ENCODE measurements at regions not wholly inside any gene's neighbourhood (a gene's known extent, or its start where the extent isn't known, plus 50 kb on each side); places are given as distances from the start of the nearest gene placed in this dataset.
A peak's percentile ranks its signal among the peaks of the same experiment; 100 is the strongest.

DNA sequence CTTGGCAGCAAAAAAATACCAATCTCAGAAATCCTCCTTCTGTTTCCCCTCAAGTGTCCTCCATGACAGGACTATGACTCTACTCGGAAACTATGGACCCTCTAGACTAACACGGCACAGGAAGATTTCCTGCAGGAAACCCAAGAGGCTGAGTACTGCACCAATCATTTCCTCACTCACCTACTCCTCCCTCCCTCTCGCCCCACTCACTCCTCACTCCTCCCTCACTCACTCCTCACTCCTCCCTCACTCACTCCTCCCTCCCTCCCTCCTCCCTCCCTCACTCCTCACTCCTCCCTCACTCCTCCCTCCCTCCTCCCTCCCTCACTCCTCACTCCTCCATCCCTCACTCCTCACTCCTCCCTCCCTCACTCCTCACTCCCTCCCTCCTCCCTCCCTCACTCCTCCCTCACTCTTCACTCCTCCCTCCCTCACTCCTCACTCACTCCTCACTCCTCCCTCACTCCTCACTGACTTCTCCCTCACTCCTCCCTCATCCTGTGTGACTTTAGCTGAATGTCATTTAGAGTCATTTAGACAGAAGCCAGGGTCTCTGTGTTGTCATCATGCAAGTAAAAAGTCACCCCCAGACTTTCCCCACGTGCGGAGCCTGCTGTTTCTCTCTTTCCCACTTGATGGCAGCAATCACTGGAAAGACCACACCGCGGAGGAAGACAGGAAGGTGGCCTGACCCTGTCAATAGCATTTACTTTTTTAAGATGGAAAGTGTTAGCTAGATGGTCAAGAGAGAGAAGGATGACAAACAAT, 226.8 kb upstream of the PDE10A start:
- no peak overlapping the region for H3K9ac ChIP-seq (ENCODE audit: low read length in 5 of 5)
- no peak overlapping the region for H3K4me3 ChIP-seq (ENCODE audit: low read depth in 1 of 5, low read length in 5 of 5)
- peaks cover 0 to 5% (median 4%) of the 10 kb centered on the region in 5 donors for H3K9me3 ChIP-seq (ENCODE audit: control insufficient read depth in 5 of 5, low read length in 5 of 5)
- no peak overlapping the region for H3K27ac ChIP-seq (ENCODE audit: low read depth, low read length)
- peaks cover 0 to under 1% (median 0%) of the 10 kb centered on the region in 5 donors for H3K4me1 ChIP-seq (ENCODE audit: control insufficient read depth in 5 of 5, insufficient read depth in 5 of 5, low read length in 5 of 5)
- H3K27me3 ChIP-seq (ENCODE audit: control insufficient read depth in 5 of 5, insufficient read depth in 4 of 5, low read length in 5 of 5) = peaks cover 0 to 9% (median 7%) of the 10 kb centered on the region in 5 donors
- H3K36me3 ChIP-seq (ENCODE audit: control insufficient read depth in 5 of 5, insufficient read depth in 5 of 5, low read length in 5 of 5) = no peaks in the 10 kb centered on the region

DNA sequence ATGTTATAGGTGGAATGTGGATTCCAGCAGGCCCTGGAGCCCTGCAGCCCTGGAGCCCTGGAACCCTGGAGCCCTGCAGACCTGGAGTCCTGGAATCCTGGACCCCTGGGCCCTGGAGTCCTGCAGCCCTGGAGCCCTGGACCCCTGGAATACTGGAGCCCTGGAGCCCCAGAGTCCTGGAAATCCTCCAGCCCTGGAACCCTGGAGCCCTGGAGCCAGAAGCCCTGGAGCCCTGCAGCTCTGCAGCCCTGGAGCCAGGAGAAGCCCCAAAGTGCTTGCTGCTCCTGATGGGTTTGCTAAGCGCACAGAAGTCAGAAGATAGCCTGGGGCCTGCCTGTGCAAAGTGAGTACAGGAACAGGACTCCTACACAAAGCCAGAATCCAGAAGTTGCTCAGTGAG, 223.1 kb upstream of the PDE10A start:
- Histone ChIP-seq H3K36me3 (ENCODE audit: control insufficient read depth in 5 of 5, insufficient read depth in 5 of 5, low read length in 5 of 5) (no peaks in the 10 kb centered on the region), H3K9me3 (ENCODE audit: control insufficient read depth in 5 of 5, low read length in 5 of 5) (peaks cover 0 to 5% (median 4%) of the 10 kb centered on the region in 5 donors), H3K27ac (ENCODE audit: low read depth, low read length) (no peak overlapping the region), H3K9ac (ENCODE audit: low read length in 5 of 5) (no peak overlapping the region), H3K27me3 (ENCODE audit: control insufficient read depth in 5 of 5, insufficient read depth in 4 of 5, low read length in 5 of 5) (peaks cover 0 to 7% (median 4%) of the 10 kb centered on the region in 5 donors), H3K4me3 (ENCODE audit: low read depth in 1 of 5, low read length in 5 of 5) (no peak overlapping the region), H3K4me1 (ENCODE audit: control insufficient read depth in 5 of 5, insufficient read depth in 5 of 5, low read length in 5 of 5) (no peaks in the 10 kb centered on the region)

DNA sequence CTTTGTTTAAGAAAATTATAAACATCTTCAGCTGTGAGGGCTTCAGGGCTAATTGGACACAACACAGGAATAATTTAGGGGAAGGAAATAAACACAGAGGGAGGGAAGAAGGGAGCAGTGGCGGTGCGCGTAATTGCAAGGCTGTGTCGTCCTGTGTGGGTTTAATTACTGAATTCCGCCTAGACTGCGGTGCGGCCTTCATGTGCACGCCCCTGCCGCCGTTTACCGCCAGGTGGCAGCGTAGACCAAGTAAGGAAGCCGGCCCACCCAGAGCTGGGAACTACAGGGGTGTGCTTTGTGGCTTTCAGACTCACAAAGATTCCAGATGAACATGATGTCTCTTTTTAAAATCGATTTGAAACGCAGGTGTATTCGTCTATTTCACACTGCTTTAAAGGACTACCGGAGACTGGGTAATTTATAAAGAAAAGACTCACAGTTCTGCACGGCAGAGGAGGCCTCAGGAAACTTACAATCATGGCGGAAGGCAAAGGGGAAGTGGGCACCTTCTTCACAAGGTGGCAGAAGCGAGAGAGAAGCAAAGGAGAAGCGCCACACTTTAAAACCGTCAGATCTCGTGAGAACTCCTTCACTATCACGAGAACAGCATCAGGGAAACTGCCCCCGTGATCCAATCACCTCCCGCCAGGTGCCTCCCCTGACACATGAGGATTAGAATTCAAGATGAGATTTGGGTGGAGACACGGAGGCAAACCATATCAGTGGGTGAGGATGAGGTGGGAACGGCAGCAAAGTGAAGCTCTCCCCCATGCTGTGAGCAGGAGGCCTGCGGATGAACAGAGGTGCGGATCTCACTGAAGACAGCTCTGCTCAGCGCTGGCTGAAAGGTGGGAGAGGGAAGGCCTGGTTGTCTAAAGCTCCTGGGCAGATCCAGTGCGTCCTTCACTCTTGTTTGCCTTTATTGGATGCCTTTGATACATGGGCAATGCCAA, 222.0 kb upstream of the PDE10A start:
- Histone ChIP-seq H3K4me3 (ENCODE audit: low read depth in 1 of 5, low read length in 5 of 5) (no peak overlapping the region), H3K9me3 (ENCODE audit: control insufficient read depth in 5 of 5, low read length in 5 of 5) (peaks cover 0 to 5% (median 4%) of the 10 kb centered on the region in 5 donors), H3K27me3 (ENCODE audit: control insufficient read depth in 5 of 5, insufficient read depth in 4 of 5, low read length in 5 of 5) (peaks cover 0 to 7% (median 0%) of the 10 kb centered on the region in 5 donors), H3K27ac (ENCODE audit: low read depth, low read length) (no peak overlapping the region), H3K9ac (ENCODE audit: low read length in 5 of 5) (no peak overlapping the region), H3K4me1 (ENCODE audit: control insufficient read depth in 5 of 5, insufficient read depth in 5 of 5, low read length in 5 of 5) (no peaks in the 10 kb centered on the region), H3K36me3 (ENCODE audit: control insufficient read depth in 5 of 5, insufficient read depth in 5 of 5, low read length in 5 of 5) (no peaks in the 10 kb centered on the region)

DNA sequence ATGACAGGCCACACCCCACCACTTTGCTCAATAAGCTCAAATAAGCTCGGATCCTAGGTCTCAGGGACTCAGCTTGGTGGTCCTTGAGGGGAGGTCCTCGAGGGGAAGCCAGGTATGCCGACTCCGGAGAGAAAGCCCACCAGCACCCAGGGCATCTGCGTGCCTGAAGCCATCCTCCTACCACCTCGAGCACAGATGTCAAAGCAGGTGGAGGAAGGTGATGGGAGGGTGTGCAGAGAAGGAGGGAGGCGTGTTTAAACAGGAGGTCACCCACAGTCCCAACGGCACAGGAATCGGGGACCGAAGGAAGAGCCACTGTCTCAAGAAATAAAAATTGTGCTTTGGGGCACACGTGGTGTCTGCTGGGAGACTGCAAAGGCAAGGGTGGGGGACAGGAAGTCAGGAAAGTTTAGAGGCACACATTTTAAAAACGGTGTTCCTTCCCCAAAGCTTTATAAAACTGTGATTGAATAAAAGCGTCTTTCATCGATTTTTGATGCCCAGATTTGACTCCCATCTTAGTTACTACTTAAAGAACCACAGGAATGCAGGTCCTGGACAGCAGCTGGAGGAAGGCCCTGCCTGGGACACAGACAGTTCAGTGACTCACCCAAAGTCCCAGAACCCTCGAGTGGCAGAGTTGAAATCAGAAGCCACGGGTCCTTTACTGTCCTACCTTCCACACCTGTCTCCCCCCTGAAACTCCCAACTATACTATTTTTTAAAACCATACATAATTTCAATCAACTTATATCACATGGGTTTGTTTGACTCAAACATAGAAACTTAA, 221.0 kb upstream of the PDE10A start:
- Histone ChIP-seq H3K4me1 (ENCODE audit: control insufficient read depth in 5 of 5, insufficient read depth in 5 of 5, low read length in 5 of 5) (no peaks in the 10 kb centered on the region), H3K9me3 (ENCODE audit: control insufficient read depth in 5 of 5, low read length in 5 of 5) (peaks cover 0 to 5% (median 4%) of the 10 kb centered on the region in 5 donors), H3K36me3 (ENCODE audit: control insufficient read depth in 5 of 5, insufficient read depth in 5 of 5, low read length in 5 of 5) (no peaks in the 10 kb centered on the region), H3K9ac (ENCODE audit: low read length in 5 of 5) (no peak overlapping the region), H3K27ac (ENCODE audit: low read depth, low read length) (no peak overlapping the region), H3K4me3 (ENCODE audit: low read depth in 1 of 5, low read length in 5 of 5) (no peak overlapping the region), H3K27me3 (ENCODE audit: control insufficient read depth in 5 of 5, insufficient read depth in 4 of 5, low read length in 5 of 5) (peaks cover 0 to 1% (median 0%) of the 10 kb centered on the region in 5 donors)

DNA sequence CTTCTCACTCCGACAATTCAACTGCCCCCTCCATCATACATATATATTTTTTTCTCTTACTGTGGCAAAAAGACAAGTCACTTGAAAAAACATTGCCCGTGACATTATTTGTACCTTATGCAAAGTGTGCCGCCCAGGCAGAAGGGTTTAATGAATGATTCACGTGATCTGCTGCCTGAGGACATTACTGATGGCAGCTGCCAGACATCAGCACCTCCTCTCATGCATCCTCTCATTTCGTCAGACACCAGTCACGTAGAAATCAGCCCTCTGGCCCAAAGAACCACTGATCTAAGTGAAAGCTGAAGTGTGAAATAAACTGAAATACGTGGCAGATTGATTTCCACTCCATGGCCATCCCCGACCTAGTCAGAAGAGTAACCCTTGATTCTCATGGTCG, 218.8 kb upstream of the PDE10A start:
- H3K4me3 ChIP-seq (ENCODE audit: low read depth in 1 of 5, low read length in 5 of 5) = no peak overlapping the region
- no peak overlapping the region for H3K9ac ChIP-seq (ENCODE audit: low read length in 5 of 5)
- no peak overlapping the region for H3K27ac ChIP-seq (ENCODE audit: low read depth, low read length)
- H3K4me1 ChIP-seq (ENCODE audit: control insufficient read depth in 5 of 5, insufficient read depth in 5 of 5, low read length in 5 of 5) = peaks cover 4 to 12% (median 6%) of the 10 kb centered on the region in 5 donors
- H3K27me3 ChIP-seq (ENCODE audit: control insufficient read depth in 5 of 5, insufficient read depth in 4 of 5, low read length in 5 of 5) = no peaks in the 10 kb centered on the region
- H3K9me3 ChIP-seq (ENCODE audit: control insufficient read depth in 5 of 5, low read length in 5 of 5) = no peaks in the 10 kb centered on the region
- H3K36me3 ChIP-seq (ENCODE audit: control insufficient read depth in 5 of 5, insufficient read depth in 5 of 5, low read length in 5 of 5) = no peaks in the 10 kb centered on the region

DNA sequence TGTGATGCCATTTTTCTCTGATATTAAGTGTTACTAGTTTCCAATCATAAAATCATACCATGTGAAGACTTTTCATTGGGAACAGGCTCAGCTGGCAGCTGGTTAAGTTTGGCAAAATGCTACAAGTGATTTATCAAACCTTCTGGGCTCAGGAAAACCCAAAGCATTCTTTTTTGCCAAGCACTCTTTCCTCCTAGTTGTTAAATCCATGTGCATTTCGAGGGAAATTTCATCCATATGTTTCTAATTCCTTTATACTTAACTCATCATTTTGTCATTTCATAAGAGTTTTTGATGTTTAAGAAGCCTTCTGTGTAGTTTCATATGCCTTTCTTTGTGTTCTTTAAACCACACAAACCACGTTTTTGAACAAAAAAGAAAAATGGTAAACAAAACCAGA, 217.6 kb upstream of the PDE10A start:
- Histone ChIP-seq H3K27me3 (ENCODE audit: control insufficient read depth in 5 of 5, insufficient read depth in 4 of 5, low read length in 5 of 5) (no peaks in the 10 kb centered on the region), H3K4me3 (ENCODE audit: low read depth in 1 of 5, low read length in 5 of 5) (no peak overlapping the region), H3K36me3 (ENCODE audit: control insufficient read depth in 5 of 5, insufficient read depth in 5 of 5, low read length in 5 of 5) (no peaks in the 10 kb centered on the region), H3K4me1 (ENCODE audit: control insufficient read depth in 5 of 5, insufficient read depth in 5 of 5, low read length in 5 of 5) (peaks cover 4 to 16% (median 8%) of the 10 kb centered on the region in 5 donors), H3K27ac (ENCODE audit: low read depth, low read length) (no peak overlapping the region), H3K9me3 (ENCODE audit: control insufficient read depth in 5 of 5, low read length in 5 of 5) (no peaks in the 10 kb centered on the region), H3K9ac (ENCODE audit: low read length in 5 of 5) (no peak overlapping the region)

DNA sequence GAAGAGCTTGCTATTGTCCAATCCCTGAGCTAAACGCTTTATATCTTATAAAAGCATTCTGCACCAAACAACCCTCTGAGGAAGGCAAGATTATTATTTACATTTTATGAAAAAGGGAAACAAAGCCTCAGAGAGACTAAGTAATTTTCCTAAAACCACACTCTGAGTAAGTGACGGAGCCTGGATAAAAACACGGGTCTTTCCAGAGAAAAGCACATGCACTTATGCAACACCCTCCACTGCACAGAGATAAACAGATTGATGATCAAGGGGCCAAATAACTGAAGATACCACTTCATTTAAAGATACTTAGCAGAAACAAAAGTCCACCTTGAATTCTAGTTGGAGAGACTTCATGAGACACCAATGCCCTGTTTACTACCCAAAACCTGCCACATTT, 214.7 kb upstream of the PDE10A start:
- H3K36me3 ChIP-seq (ENCODE audit: control insufficient read depth in 5 of 5, insufficient read depth in 5 of 5, low read length in 5 of 5) = no peaks in the 10 kb centered on the region
- H3K9ac ChIP-seq (ENCODE audit: low read length in 5 of 5) = no peak overlapping the region
- H3K27me3 ChIP-seq (ENCODE audit: control insufficient read depth in 5 of 5, insufficient read depth in 4 of 5, low read length in 5 of 5) = peaks cover 0 to 2% (median 0%) of the 10 kb centered on the region in 5 donors
- H3K4me1 ChIP-seq (ENCODE audit: control insufficient read depth in 5 of 5, insufficient read depth in 5 of 5, low read length in 5 of 5) = peaks cover 4 to 16% (median 8%) of the 10 kb centered on the region in 5 donors
- no peak overlapping the region for H3K4me3 ChIP-seq (ENCODE audit: low read depth in 1 of 5, low read length in 5 of 5)
- H3K9me3 ChIP-seq (ENCODE audit: control insufficient read depth in 5 of 5, low read length in 5 of 5) = no peaks in the 10 kb centered on the region
- H3K27ac ChIP-seq (ENCODE audit: low read depth, low read length) = no peak overlapping the region

DNA sequence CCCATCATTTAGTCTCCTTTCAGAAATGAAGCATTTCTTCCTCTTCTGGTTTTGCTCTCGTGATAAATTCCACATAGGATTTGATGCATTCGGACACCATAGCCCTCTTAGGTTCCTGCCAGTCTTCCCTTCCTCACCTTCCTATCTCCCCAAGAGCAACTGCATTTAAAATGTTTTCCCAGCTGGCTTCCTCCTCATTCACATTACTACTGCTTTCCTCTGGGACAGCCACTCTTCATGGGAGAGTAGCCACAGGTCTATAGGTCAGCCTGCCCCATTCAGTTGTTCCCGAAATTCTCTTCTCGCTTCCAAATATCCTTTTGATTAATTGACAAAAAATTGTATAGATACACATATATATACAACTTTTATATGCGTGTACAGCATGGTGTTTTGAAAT, 214.2 kb upstream of the PDE10A start:
- Histone ChIP-seq H3K27ac (ENCODE audit: low read depth, low read length) (no peak overlapping the region), H3K9ac (ENCODE audit: low read length in 5 of 5) (no peak overlapping the region), H3K9me3 (ENCODE audit: control insufficient read depth in 5 of 5, low read length in 5 of 5) (no peaks in the 10 kb centered on the region), H3K36me3 (ENCODE audit: control insufficient read depth in 5 of 5, insufficient read depth in 5 of 5, low read length in 5 of 5) (no peaks in the 10 kb centered on the region), H3K4me3 (ENCODE audit: low read depth in 1 of 5, low read length in 5 of 5) (peak overlapping the region in 1 of 5 donors; percentile 9), H3K4me1 (ENCODE audit: control insufficient read depth in 5 of 5, insufficient read depth in 5 of 5, low read length in 5 of 5) (peaks cover 4 to 16% (median 8%) of the 10 kb centered on the region in 5 donors), H3K27me3 (ENCODE audit: control insufficient read depth in 5 of 5, insufficient read depth in 4 of 5, low read length in 5 of 5) (peaks cover 0 to 2% (median 0%) of the 10 kb centered on the region in 5 donors)

DNA sequence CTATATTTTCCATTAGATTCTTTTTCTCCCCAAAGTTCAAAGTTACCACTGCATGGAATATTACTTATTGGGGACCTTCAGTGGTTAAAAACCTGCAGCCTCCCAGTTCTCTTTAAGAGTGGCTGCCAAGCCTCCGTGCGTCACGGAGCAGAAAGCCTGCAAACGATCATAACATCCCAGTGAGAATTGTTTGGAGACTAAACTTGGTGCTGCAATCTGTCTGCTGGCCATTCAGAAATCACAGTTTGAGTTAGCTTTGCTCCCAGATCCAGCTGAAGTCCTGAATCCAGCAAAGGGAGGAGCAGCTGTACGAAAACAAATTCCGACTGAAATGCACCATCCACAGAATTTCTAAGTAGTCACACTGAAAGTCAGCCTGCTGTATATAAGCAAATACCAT, 213.5 kb upstream of the PDE10A start:
- Histone ChIP-seq H3K27me3 (ENCODE audit: control insufficient read depth in 5 of 5, insufficient read depth in 4 of 5, low read length in 5 of 5) (peaks cover 0 to 2% (median 0%) of the 10 kb centered on the region in 5 donors), H3K27ac (ENCODE audit: low read depth, low read length) (no peak overlapping the region), H3K36me3 (ENCODE audit: control insufficient read depth in 5 of 5, insufficient read depth in 5 of 5, low read length in 5 of 5) (no peaks in the 10 kb centered on the region), H3K4me3 (ENCODE audit: low read depth in 1 of 5, low read length in 5 of 5) (peak overlapping the region in 1 of 5 donors; percentile 9), H3K4me1 (ENCODE audit: control insufficient read depth in 5 of 5, insufficient read depth in 5 of 5, low read length in 5 of 5) (peaks cover 4 to 16% (median 8%) of the 10 kb centered on the region in 5 donors), H3K9me3 (ENCODE audit: control insufficient read depth in 5 of 5, low read length in 5 of 5) (no peaks in the 10 kb centered on the region), H3K9ac (ENCODE audit: low read length in 5 of 5) (no peak overlapping the region)
